GM23248 (cell line): ENCODE measurements at regions not wholly inside any gene's neighbourhood (a gene's known extent, or its start where the extent isn't known, plus 50 kb on each side); places are given as distances from the start of the nearest gene placed in this dataset.
"Not testable (repeated sequence)": the region's sequence is repeated elsewhere in the genome, so short reads cannot be mapped to it uniquely, and the experiment has no call there.

Experiments
- DNase-seq: peaks from one replicate; pipeline ENCODE4 v3.0.0-alpha.2; 2015
- H2AFZ ChIP-seq: fragments of 200-600 bp; sonication (generic); 2 replicates; pipeline ENCODE4 v1.6.1; 2016; ENCODE audit warnings: antibody characterized with exemption
- H3F3A ChIP-seq: fragments of 200-600 bp; sonication (generic); 2 replicates; pipeline ENCODE4 v1.6.1; 2016; ENCODE audit warnings: mild to moderate bottlenecking, antibody characterized with exemption, mixed run types; ENCODE audit not compliant: insufficient read depth
- H3K27ac ChIP-seq: fragments of 200-600 bp; sonication (generic); 2 replicates; pipeline ENCODE4 v1.5.1; 2016; ENCODE audit warnings: mild to moderate bottlenecking
- H3K27me3 ChIP-seq: fragments of 200-600 bp; sonication (generic); replicated peaks from 2 replicates; pipeline ENCODE4 v1.6.1; 2016; ENCODE audit warnings: mild to moderate bottlenecking; ENCODE audit not compliant: insufficient read depth
- H3K36me3 ChIP-seq: fragments of 200-600 bp; sonication (generic); 2 replicates; pipeline ENCODE4 v1.6.1; 2016; ENCODE audit warnings: low read depth, mild to moderate bottlenecking
- H3K4me1 ChIP-seq: fragments of 200-600 bp; sonication (generic); 2 replicates; pipeline ENCODE4 v1.6.1; 2016; ENCODE audit warnings: mild to moderate bottlenecking; ENCODE audit not compliant: insufficient read depth
- H3K4me2 ChIP-seq: fragments of 200-600 bp; sonication (generic); one replicate; pipeline ENCODE4 v1.6.1; 2016; ENCODE audit warnings: mild to moderate bottlenecking; ENCODE audit not compliant: unreplicated experiment
- H3K4me3 ChIP-seq: fragments of 200-600 bp; sonication (generic); 2 replicates; pipeline ENCODE4 v1.5.1; 2016; ENCODE audit warnings: mild to moderate bottlenecking
- H3K79me2 ChIP-seq: fragments of 200-600 bp; sonication (generic); 2 replicates; pipeline ENCODE4 v1.6.1; 2016; ENCODE audit warnings: mild to moderate bottlenecking; ENCODE audit not compliant: insufficient read depth
- H3K9ac ChIP-seq: fragments of 200-600 bp; sonication (generic); 2 replicates; pipeline ENCODE4 v1.6.1; 2016; ENCODE audit warnings: mild to moderate bottlenecking
- H3K9me2 ChIP-seq: fragments of 200-600 bp; sonication (generic); 2 replicates; pipeline ENCODE4 v1.6.1; 2016; ENCODE audit warnings: mixed run types, mild to moderate bottlenecking, moderate library complexity; ENCODE audit not compliant: insufficient read depth
- H3K9me3 ChIP-seq: fragments of 200-600 bp; sonication (generic); one replicate; pipeline ENCODE4 v1.6.1; 2017; ENCODE audit warnings: low read depth
- H4K20me1 ChIP-seq: fragments of 200-600 bp; sonication (generic); 2 replicates; pipeline ENCODE4 v1.6.0; 2016; ENCODE audit not compliant: insufficient read depth
- EZH2 ChIP-seq: fragments of 200-600 bp; sonication (generic); IDR thresholded peaks from 2 replicates; pipeline ENCODE4 v1.6.1; 2018; ENCODE audit warnings: antibody characterized with exemption, mild to moderate bottlenecking; ENCODE audit not compliant: insufficient read depth, poor library complexity, severe bottlenecking
- EZH2phosphoT487 ChIP-seq: fragments of 200-600 bp; sonication (generic); IDR thresholded peaks from 2 replicates; pipeline ENCODE4 v1.6.1; 2018; ENCODE audit warnings: antibody characterized with exemption, moderate library complexity, mild to moderate bottlenecking, low read depth; ENCODE audit not compliant: insufficient read depth
- WGBS, 2 experiments: methylation state at CpG; one replicate each; pipeline ENCODE4 v1.1.6; 2015 to 2017; ENCODE audit warnings: low lambda C conversion rate in 2 of 2, low coverage in 1 of 2; ENCODE audit errors: missing lambda C conversion rate in 2 of 2; 5-methylcytosine and 5-hydroxymethylcytosine counted together
- in situ Hi-C: fragments of 300-500 bp; cut with MboI; formaldehyde crosslinking; loops from 2 replicates; pipeline ENCODE4 v1.15.0; 2020

- no peak for DNase-seq
- H3K4me3 ChIP-seq: no peak overlapping the region
- no peak for TF ChIP-seq EZH2phosphoT487
- no peak for TF ChIP-seq EZH2
- no peaks in the 10 kb centered on the region for H3K9me3 ChIP-seq
- no peak overlapping the region for H2AFZ ChIP-seq
- H4K20me1 ChIP-seq: no peaks in the 10 kb centered on the region
- H3K9me2 ChIP-seq: no peaks in the 10 kb centered on the region
- no peaks in the 10 kb centered on the region for H3K36me3 ChIP-seq
- peaks cover 23% of the 10 kb centered on the region for H3K4me1 ChIP-seq
- no peak overlapping the region for H3K27ac ChIP-seq
- H3K27me3 ChIP-seq: no peaks in the 10 kb centered on the region
- peaks cover 10% of the 10 kb centered on the region for H3F3A ChIP-seq
- in situ Hi-C loops: no loop called here
- 86 to 91% methylated on average over 16 of the region's 16 CpGs for whole genome bisulfite sequencing, 2 experiments
- no peak overlapping the region for H3K4me2 ChIP-seq
- no peak overlapping the region for H3K9ac ChIP-seq
- no peaks in the 10 kb centered on the region for H3K79me2 ChIP-seq
Measured at GRCh38 chr20:50446351-50447101, 63.7 kb upstream of the PTPN1 start.

- Histone ChIP-seq H3K9me2 (no peaks in the 10 kb centered on the region), H3K79me2 (no peaks in the 10 kb centered on the region), H3K9ac (no peak overlapping the region), H3K9me3 (no peaks in the 10 kb centered on the region), H3K36me3 (no peaks in the 10 kb centered on the region), H3K4me2 (no peak overlapping the region), H2AFZ (no peak overlapping the region), H3K27me3 (no peaks in the 10 kb centered on the region), H4K20me1 (no peaks in the 10 kb centered on the region), H3K27ac (no peak overlapping the region), H3K4me3 (no peak overlapping the region), H3F3A (peaks cover 3% of the 10 kb centered on the region; the same call in 1 of the 2 replicates), H3K4me1 (peaks cover 16% of the 10 kb centered on the region)
- in situ Hi-C loops: no loop called here
- 88 to 92% methylated on average over 6 of the region's 6 CpGs for WGBS, 2 experiments
- DNase-seq: no peak
- TF ChIP-seq EZH2phosphoT487: no peak
- no peak for TF ChIP-seq EZH2
Measured at GRCh38 chr20:50447102-50447804, 62.9 kb upstream of the PTPN1 start.

- Histone ChIP-seq H3K79me2 (no peaks in the 10 kb centered on the region), H3K27me3 (no peaks in the 10 kb centered on the region), H3F3A (0 out of 2 replicates have a peak, but pooled peaks cover 3% of the 10 kb centered on the region), H3K9ac (no peak overlapping the region), H3K4me3 (no peak overlapping the region), H2AFZ (no peak overlapping the region), H3K9me3 (no peaks in the 10 kb centered on the region), H3K4me1 (peaks cover 12% of the 10 kb centered on the region), H4K20me1 (no peaks in the 10 kb centered on the region), H3K36me3 (no peaks in the 10 kb centered on the region), H3K4me2 (no peak overlapping the region), H3K27ac (no peak overlapping the region), H3K9me2 (no peaks in the 10 kb centered on the region)
- in situ Hi-C loops: no loop called here
- TF ChIP-seq EZH2phosphoT487: no peak
- TF ChIP-seq EZH2: no peak
- WGBS, 2 experiments: 87 to 96% methylated on average over 5 to 7 of the region's 7 CpGs
- DNase-seq: no peak
Measured at GRCh38 chr20:50447817-50448216, 62.4 kb upstream of the PTPN1 start.

- H3K36me3 ChIP-seq, H3K27ac ChIP-seq, H3K4me3 ChIP-seq, H3K79me2 ChIP-seq, H4K20me1 ChIP-seq, H3K27me3 ChIP-seq, in situ Hi-C loops, H3F3A ChIP-seq, H3K9ac ChIP-seq, H2AFZ ChIP-seq, H3K4me2 ChIP-seq, H3K9me2 ChIP-seq, H3K9me3 ChIP-seq: not testable (repeated sequence)
- WGBS, 2 experiments: 88 to 93% methylated on average over 10 of the region's 10 CpGs
- DNase-seq: peak; percentile 46
- peaks cover 10% of the 10 kb centered on the region for H3K4me1 ChIP-seq
Measured at GRCh38 chr20:50448625-50449403, 61.4 kb upstream of the PTPN1 start.
